IMR-90 (cell line): ENCODE measurements at regions not wholly inside any gene's neighbourhood (a gene's known extent, or its start where the extent isn't known, plus 50 kb on each side); places are given as distances from the start of the nearest gene placed in this dataset.

Source experiments
- ATAC-seq: fragments of 200-7000 bp; cut with Tn5 transposase; 2 replicates; pipeline ENCODE4 v1.9.1; 2020; ENCODE audit warnings: low read depth, mild to moderate bottlenecking, moderate library complexity
- BruUV-seq: library from RNA; stranded (reverse); fragments of 400-500 nt; replicated peaks from 2 replicates; lab custom pipeline; 2021; lab: Mats Ljungman, UMichigan
- CTCF ChIA-PET: fragments of 300-600 bp; formaldehyde crosslinking; extraction: SDS; loops from one replicate; lab custom pipeline; 2021; ENCODE audit warnings: antibody characterized with exemption; lab: Yijun Ruan, JAX
- POLR2A ChIA-PET: fragments of 300-600 bp; sonication (Branson Sonifier 250); formaldehyde crosslinking; loops from one replicate; lab custom pipeline; 2022; ENCODE audit warnings: antibody characterized with exemption; ENCODE audit not compliant: unreplicated experiment; lab: Charles Lee
- DNase-seq: peaks from one replicate; pipeline ENCODE4 v3.0.0; 2013
- H2AFZ ChIP-seq: replicated peaks from 2 replicates; pipeline ENCODE3; 2013; ENCODE audit warnings: low read length, mild to moderate bottlenecking; ENCODE audit not compliant: poor library complexity
- H2AK5ac ChIP-seq: 2 replicates; pipeline ENCODE4 v1.6.1; 2013; ENCODE audit warnings: low read depth, low read length, inconsistent platforms
- H2AK9ac ChIP-seq: replicated peaks from 2 replicates; pipeline ENCODE3; 2013; ENCODE audit warnings: mild to moderate bottlenecking, low read depth, low read length, moderate library complexity; ENCODE audit not compliant: poor library complexity
- H2BK120ac ChIP-seq: 2 replicates; pipeline ENCODE4 v1.6.1; 2013; ENCODE audit warnings: low read depth, low read length, inconsistent platforms
- H2BK15ac ChIP-seq: 3 replicates; pipeline ENCODE4 v1.6.1; 2013; ENCODE audit warnings: low read depth, low read length, inconsistent platforms
- H2BK20ac ChIP-seq: 2 replicates; pipeline ENCODE4 v1.6.1; 2013; ENCODE audit warnings: low read depth, mild to moderate bottlenecking, inconsistent platforms, low read length, moderate library complexity
- H2BK5ac ChIP-seq: 2 replicates; pipeline ENCODE4 v1.6.1; 2013; ENCODE audit warnings: mild to moderate bottlenecking, low read depth, low read length, inconsistent platforms; ENCODE audit not compliant: poor library complexity, severe bottlenecking
- H3K14ac ChIP-seq: replicated peaks from 2 replicates; pipeline ENCODE4 v1.6.1; 2013; ENCODE audit warnings: low read depth, low read length, inconsistent platforms
- H3K18ac ChIP-seq: 2 replicates; pipeline ENCODE4 v1.6.1; 2013; ENCODE audit warnings: low read depth, low read length, control low read depth
- H3K23ac ChIP-seq: 2 replicates; pipeline ENCODE4 v1.6.1; 2013; ENCODE audit warnings: low read depth, low read length, inconsistent platforms
- H3K27ac ChIP-seq: 2 replicates; pipeline ENCODE4 v1.5.1; 2013; ENCODE audit warnings: mild to moderate bottlenecking, control low read depth, low read length; ENCODE audit not compliant: insufficient read depth
- H3K27me3 ChIP-seq: 2 replicates; pipeline ENCODE4 v1.6.1; 2013; ENCODE audit warnings: low read length; ENCODE audit not compliant: control insufficient read depth, insufficient read depth
- H3K36me3 ChIP-seq: 2 replicates; pipeline ENCODE4 v1.6.1; 2013; ENCODE audit warnings: low read length, mixed read lengths; ENCODE audit not compliant: control insufficient read depth, insufficient read depth
- H3K4ac ChIP-seq: 2 replicates; pipeline ENCODE4 v1.6.1; 2013; ENCODE audit warnings: low read depth, low read length, inconsistent platforms
- H3K4me1 ChIP-seq: 2 replicates; pipeline ENCODE4 v1.6.1; 2013; ENCODE audit warnings: low read length, mixed read lengths; ENCODE audit not compliant: control insufficient read depth, insufficient read depth
- H3K4me2 ChIP-seq: 2 replicates; pipeline ENCODE4 v1.6.1; 2013; ENCODE audit warnings: low read depth, mild to moderate bottlenecking, control low read depth, low read length, moderate library complexity
- H3K4me3 ChIP-seq: 2 replicates; pipeline ENCODE4 v1.5.1; 2013; ENCODE audit warnings: low read depth, mild to moderate bottlenecking, control low read depth, low read length, moderate library complexity; ENCODE audit not compliant: insufficient read depth
- H3K56ac ChIP-seq: 2 replicates; pipeline ENCODE4 v1.6.1; 2013; ENCODE audit warnings: low read length, inconsistent platforms; ENCODE audit not compliant: insufficient read depth; ENCODE audit errors: extremely low read depth
- H3K79me1 ChIP-seq, 2 experiments: 2 replicates each; pipeline ENCODE4 v1.6.1; 2013; ENCODE audit warnings: low read length in 2 of 2, inconsistent platforms in 1 of 2, low read depth in 1 of 2
- H3K9ac ChIP-seq: 2 replicates; pipeline ENCODE4 v1.6.1; 2013; ENCODE audit warnings: low read depth, low read length, control low read depth
- H3K9me1 ChIP-seq: 2 replicates; pipeline ENCODE4 v1.6.1; 2013; ENCODE audit warnings: low read length, inconsistent platforms; ENCODE audit not compliant: insufficient read depth
- H3K9me3 ChIP-seq: 2 replicates; pipeline ENCODE4 v1.6.1; 2013; ENCODE audit warnings: low read length; ENCODE audit not compliant: control insufficient read depth, insufficient read depth
- H4K20me1 ChIP-seq: 2 replicates; pipeline ENCODE4 v1.6.1; 2013; ENCODE audit warnings: low read length, inconsistent platforms; ENCODE audit not compliant: insufficient read depth
- H4K5ac ChIP-seq: 2 replicates; pipeline ENCODE4 v1.6.1; 2013; ENCODE audit warnings: mild to moderate bottlenecking, low read depth, low read length, control low read depth
- H4K8ac ChIP-seq, 2 experiments: 2 replicates each; pipeline ENCODE4 v1.6.1; 2013; ENCODE audit warnings: low read depth in 2 of 2, low read length in 2 of 2, control low read depth in 1 of 2, inconsistent platforms in 1 of 2
- H4K91ac ChIP-seq: 2 replicates; pipeline ENCODE4 v1.6.1; 2013; ENCODE audit warnings: low read depth, low read length, inconsistent platforms; ENCODE audit not compliant: insufficient read depth
- BHLHE40 ChIP-seq: fragments of 150-350 bp; IDR thresholded peaks from 2 replicates; pipeline ENCODE4 v1.6.1; 2016; ENCODE audit warnings: mild to moderate bottlenecking, low read depth, low read length
- CEBPB ChIP-seq: IDR thresholded peaks from 2 replicates; pipeline ENCODE4 v1.6.1; 2012; ENCODE audit warnings: low read depth, low read length, improper control_type of control experiment
- CHD1 ChIP-seq: IDR thresholded peaks from 2 replicates; pipeline ENCODE4 v1.6.1; 2012; ENCODE audit warnings: low read depth, low read length, improper control_type of control experiment
- FOS ChIP-seq: fragments of 150-350 bp; IDR thresholded peaks from 2 replicates; pipeline ENCODE4 v1.6.1; 2016; ENCODE audit warnings: low read depth, low read length
- MAFK ChIP-seq: IDR thresholded peaks from 2 replicates; pipeline ENCODE4 v1.6.1; 2012; ENCODE audit warnings: low read depth, low read length, improper control_type of control experiment
- MAZ ChIP-seq: IDR thresholded peaks from 2 replicates; pipeline ENCODE4 v1.6.1; 2012; ENCODE audit warnings: low read depth, mild to moderate bottlenecking, low read length, improper control_type of control experiment, moderate library complexity, borderline replicate concordance
- MXI1 ChIP-seq: IDR thresholded peaks from 2 replicates; pipeline ENCODE4 v1.6.1; 2012; ENCODE audit warnings: low read depth, mild to moderate bottlenecking, low read length, moderate library complexity, borderline replicate concordance
- NFE2L2 ChIP-seq: fragments of 150-350 bp; IDR thresholded peaks from 2 replicates; pipeline ENCODE4 v1.6.1; 2016; ENCODE audit warnings: low read depth, mild to moderate bottlenecking, low read length
- POLR2A ChIP-seq: IDR thresholded peaks from 2 replicates; pipeline ENCODE4 v1.6.1; 2012; ENCODE audit warnings: mild to moderate bottlenecking, low read depth, low read length
- RAD21 ChIP-seq: IDR thresholded peaks from 2 replicates; pipeline ENCODE4 v1.6.1; 2012; ENCODE audit warnings: low read length, improper control_type of control experiment
- RCOR1 ChIP-seq: IDR thresholded peaks from 2 replicates; pipeline ENCODE4 v1.6.1; 2012; ENCODE audit warnings: mild to moderate bottlenecking, low read length, improper control_type of control experiment; ENCODE audit not compliant: insufficient replicate concordance
- RFX5 ChIP-seq: IDR thresholded peaks from 2 replicates; pipeline ENCODE4 v1.8.0; 2012; ENCODE audit warnings: low read depth, mild to moderate bottlenecking, low read length, moderate library complexity
- SMC3 ChIP-seq: fragments of 150-350 bp; IDR thresholded peaks from 2 replicates; pipeline ENCODE4 v1.6.1; 2016; ENCODE audit warnings: low read depth, mild to moderate bottlenecking, antibody characterized with exemption, low read length, moderate library complexity
- WGBS, 2 experiments: methylation state at CpG; one replicate each; pipeline versions ENCODE4 v1.1.5 to v1.1.7; 2013; ENCODE audit warnings: missing lambda C conversion rate in 2 of 2; ENCODE audit not compliant: insufficient read length in 1 of 2; ENCODE audit errors: extremely low coverage in 2 of 2; 5-methylcytosine and 5-hydroxymethylcytosine counted together
- dilution Hi-C: fragments of 300-500 bp; cut with HindIII; formaldehyde crosslinking; loops from one replicate; pipeline ENCODE4 v1.14.3; 2018; ENCODE audit warnings: low sequenced_read_pairs; ENCODE audit not compliant: unreplicated experiment
- in situ Hi-C: fragments of 300-500 bp; cut with MboI; formaldehyde crosslinking; loops from 3 replicates; pipeline ENCODE4 v1.14.3; 2019; ENCODE audit warnings: low sequenced_read_pairs, inconsistent platforms, mixed read lengths
- intact Hi-C: fragments of 100-400 bp; cut with micrococcal nuclease; formaldehyde crosslinking; loops from 2 replicates; pipeline ENCODE4 v1.10.0; 2022
- TF ChIP-seq, protein P1 (sequence below): fragments of 150-350 bp; IDR thresholded peaks from 2 replicates; pipeline ENCODE4 v1.6.1; 2016; ENCODE audit warnings: low read depth, mild to moderate bottlenecking, low read length, moderate library complexity, borderline replicate concordance
- TF ChIP-seq, protein P2 (sequence below): fragments of 150-350 bp; IDR thresholded peaks from 2 replicates; pipeline ENCODE4 v1.6.1; 2017; ENCODE audit warnings: mild to moderate bottlenecking, antibody characterized with exemption, low read length, low read depth
- TF ChIP-seq, protein P3 (sequence below): conservative IDR thresholded peaks from 2 replicates; pipeline ENCODE4 v1.5.1; 2012; ENCODE audit warnings: mild to moderate bottlenecking, low read depth, low read length, improper control_type of control experiment

DNA sequence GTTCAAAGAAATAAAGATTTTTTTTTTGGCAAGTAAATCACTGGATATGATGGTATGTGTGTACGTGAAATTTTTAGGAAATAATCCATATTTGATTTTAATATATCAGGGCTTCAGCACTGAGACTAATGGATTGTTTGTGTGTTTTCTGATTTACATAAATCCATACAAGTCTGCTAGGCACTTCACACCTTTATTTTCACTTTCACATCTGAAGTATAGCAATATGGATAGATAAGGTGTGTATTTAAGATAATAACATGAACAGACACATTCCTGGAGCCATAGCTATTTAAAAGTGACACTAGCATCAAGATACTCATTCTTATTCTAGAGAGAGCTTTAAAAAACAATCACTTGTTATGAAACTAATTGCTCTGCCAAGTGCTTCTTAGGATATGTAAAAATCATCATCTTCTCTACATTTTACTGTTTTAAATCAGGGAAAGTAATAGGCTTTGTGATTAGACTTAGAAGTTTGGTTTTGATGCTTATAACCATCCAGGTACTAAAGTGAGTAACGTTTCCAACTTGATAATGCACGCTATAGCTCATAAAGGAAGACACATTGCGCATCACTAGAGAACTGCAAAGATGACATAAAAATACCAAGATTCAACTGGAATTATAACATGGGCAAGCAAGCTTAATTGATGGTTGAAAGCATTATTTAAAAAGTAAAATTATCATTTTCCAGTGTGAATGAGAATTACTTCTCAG, 208.9 kb downstream of the ZEB2 start:
- no peak overlapping the region for H3K23ac ChIP-seq
- ChIA-PET POLR2A (no interaction called here), CTCF (interaction anchor here (1.2 kb wide), 1 partner anchor 9 kb away, joined by 3 read pairs; no protein-coding TSS in a partner anchor)
- no peak overlapping the region for H2AFZ ChIP-seq
- H3K9me3 ChIP-seq: peaks cover 3% of the 10 kb centered on the region
- no peak overlapping the region for H3K9ac ChIP-seq
- no peak overlapping the region for H2BK20ac ChIP-seq
- no peak overlapping the region for H4K5ac ChIP-seq
- DNase-seq: no peak
- H2AK9ac ChIP-seq: no peak overlapping the region
- H4K91ac ChIP-seq: no peak overlapping the region
- H3K14ac ChIP-seq: no peak overlapping the region
- dilution Hi-C loops: no loop called here
- H2BK15ac ChIP-seq: no peak overlapping the region
- H3K56ac ChIP-seq: no peak overlapping the region
- H3K27me3 ChIP-seq: no peaks in the 10 kb centered on the region
- H2BK120ac ChIP-seq: no peak overlapping the region
- H2BK5ac ChIP-seq: no peak overlapping the region
- no peak overlapping the region for H4K8ac ChIP-seq
- no peak overlapping the region for H3K4me3 ChIP-seq
- H3K4me2 ChIP-seq: no peak overlapping the region
- TF ChIP-seq BHLHE40 (no peak), RFX5 (no peak), CHD1 (no peak), FOS (no peak), RCOR1 (no peak), MAFK (no peak), SMC3 (no peak), NFE2L2 (no peak), RAD21 (no peak), MAZ (no peak), POLR2A (no peak), CEBPB (no peak), MXI1 (no peak)
- TF ChIP-seq, protein P1, sequence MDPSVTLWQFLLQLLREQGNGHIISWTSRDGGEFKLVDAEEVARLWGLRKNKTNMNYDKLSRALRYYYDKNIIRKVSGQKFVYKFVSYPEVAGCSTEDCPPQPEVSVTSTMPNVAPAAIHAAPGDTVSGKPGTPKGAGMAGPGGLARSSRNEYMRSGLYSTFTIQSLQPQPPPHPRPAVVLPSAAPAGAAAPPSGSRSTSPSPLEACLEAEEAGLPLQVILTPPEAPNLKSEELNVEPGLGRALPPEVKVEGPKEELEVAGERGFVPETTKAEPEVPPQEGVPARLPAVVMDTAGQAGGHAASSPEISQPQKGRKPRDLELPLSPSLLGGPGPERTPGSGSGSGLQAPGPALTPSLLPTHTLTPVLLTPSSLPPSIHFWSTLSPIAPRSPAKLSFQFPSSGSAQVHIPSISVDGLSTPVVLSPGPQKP: no peak
- TF ChIP-seq, protein P2, sequence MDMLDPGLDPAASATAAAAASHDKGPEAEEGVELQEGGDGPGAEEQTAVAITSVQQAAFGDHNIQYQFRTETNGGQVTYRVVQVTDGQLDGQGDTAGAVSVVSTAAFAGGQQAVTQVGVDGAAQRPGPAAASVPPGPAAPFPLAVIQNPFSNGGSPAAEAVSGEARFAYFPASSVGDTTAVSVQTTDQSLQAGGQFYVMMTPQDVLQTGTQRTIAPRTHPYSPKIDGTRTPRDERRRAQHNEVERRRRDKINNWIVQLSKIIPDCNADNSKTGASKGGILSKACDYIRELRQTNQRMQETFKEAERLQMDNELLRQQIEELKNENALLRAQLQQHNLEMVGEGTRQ: no peak
- TF ChIP-seq, protein P3, sequence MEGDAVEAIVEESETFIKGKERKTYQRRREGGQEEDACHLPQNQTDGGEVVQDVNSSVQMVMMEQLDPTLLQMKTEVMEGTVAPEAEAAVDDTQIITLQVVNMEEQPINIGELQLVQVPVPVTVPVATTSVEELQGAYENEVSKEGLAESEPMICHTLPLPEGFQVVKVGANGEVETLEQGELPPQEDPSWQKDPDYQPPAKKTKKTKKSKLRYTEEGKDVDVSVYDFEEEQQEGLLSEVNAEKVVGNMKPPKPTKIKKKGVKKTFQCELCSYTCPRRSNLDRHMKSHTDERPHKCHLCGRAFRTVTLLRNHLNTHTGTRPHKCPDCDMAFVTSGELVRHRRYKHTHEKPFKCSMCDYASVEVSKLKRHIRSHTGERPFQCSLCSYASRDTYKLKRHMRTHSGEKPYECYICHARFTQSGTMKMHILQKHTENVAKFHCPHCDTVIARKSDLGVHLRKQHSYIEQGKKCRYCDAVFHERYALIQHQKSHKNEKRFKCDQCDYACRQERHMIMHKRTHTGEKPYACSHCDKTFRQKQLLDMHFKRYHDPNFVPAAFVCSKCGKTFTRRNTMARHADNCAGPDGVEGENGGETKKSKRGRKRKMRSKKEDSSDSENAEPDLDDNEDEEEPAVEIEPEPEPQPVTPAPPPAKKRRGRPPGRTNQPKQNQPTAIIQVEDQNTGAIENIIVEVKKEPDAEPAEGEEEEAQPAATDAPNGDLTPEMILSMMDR: no peak
- intact Hi-C loops: no loop called here
- no peaks in the 10 kb centered on the region for H3K36me3 ChIP-seq
- no peak overlapping the region for H3K4ac ChIP-seq
- no peaks in the 10 kb centered on the region; a peak in 1 of 4 replicates for H3K79me1 ChIP-seq
- H4K20me1 ChIP-seq: no peaks in the 10 kb centered on the region
- H3K18ac ChIP-seq: no peak overlapping the region
- no TSS peak for BruUV-seq
- no peaks in the 10 kb centered on the region for H3K9me1 ChIP-seq
- ATAC-seq: no peak
- in situ Hi-C loops: no loop called here
- H3K4me1 ChIP-seq: no peaks in the 10 kb centered on the region
- WGBS, 2 experiments: no CpG with 5 or more reads among the region's 4 CpGs
- H2AK5ac ChIP-seq: no peak overlapping the region
- H3K27ac ChIP-seq: no peak overlapping the region
